ENCODE measurements at regions not wholly inside any gene's neighbourhood (a gene's known extent, or its start where the extent isn't known, plus 50 kb on each side); places are given as distances from the start of the nearest gene placed in this dataset.
A peak's percentile ranks its signal among the peaks of the same experiment; 100 is the strongest.

- 50% methylated on average over 1 of the region's 2 CpGs for WGBS (ENCODE audit: insufficient coverage)
- no peak overlapping the region for H3K4me3 Mint-ChIP-seq
Observed at GRCh38 chr2:53181759-53182158, 585.8 kb upstream of the CHAC2 start.

GRCh38 chr2:53177327-53177726 is 590.3 kb upstream of the CHAC2 start:
- H3K27me3 Mint-ChIP-seq = no peaks in the 10 kb centered on the region
- ChIA-PET POLR2A (no interaction called here), CTCF (no interaction called here)
- no peak overlapping the region for H3K4me3 ChIP-seq (ENCODE audit: control insufficient read depth in 1 of 2, extremely low read depth in 1 of 2, low read length in 1 of 2)
- H3K36me3 Mint-ChIP-seq = no peaks in the 10 kb centered on the region
- DNase-seq (no peak), ATAC-seq (replicated peaks in 1 of 4) (no peak)
- peaks cover 0 to 14% (median 3%) of the 10 kb centered on the region in 3 donors for H3K9me3 Mint-ChIP-seq
- H3K27ac ChIP-seq (ENCODE audit: low read length) = no peak overlapping the region
- H3K36me3 ChIP-seq (ENCODE audit: control insufficient read depth in 2 of 2, extremely low read depth in 1 of 2, insufficient read depth in 1 of 2, low read length in 1 of 2) = no peaks in the 10 kb centered on the region
- no peaks in the 10 kb centered on the region for H3K27me3 ChIP-seq (replicated peaks in 1 of 2; ENCODE audit: control insufficient read depth in 2 of 2, extremely low read depth in 1 of 2, insufficient read depth in 2 of 2, low read length in 1 of 2)
- H3K4me1 Mint-ChIP-seq = peaks cover 0 to 10% (median 0%) of the 10 kb centered on the region in 3 donors
- no peaks in the 10 kb centered on the region for H3K9me3 ChIP-seq
- WGBS (ENCODE audit: insufficient coverage) = 60% methylated on average over 1 of the region's 1 CpG
- H3K4me3 Mint-ChIP-seq = no peak overlapping the region
- no peaks in the 10 kb centered on the region for H3K4me1 ChIP-seq (ENCODE audit: control insufficient read depth in 1 of 2, extremely low read depth in 1 of 2, insufficient read depth in 2 of 2, low read length in 2 of 2)
- no peak overlapping the region for H3K27ac Mint-ChIP-seq

More at GRCh38 chr2:53181759-53182158, 585.8 kb upstream of the CHAC2 start:
- H3K27ac Mint-ChIP-seq = peak overlapping the region in 1 of 2 donors; percentile 70
- Histone ChIP-seq H3K27ac (ENCODE audit: low read length) (peak overlapping the region; percentile 19), H3K9me3 (no peaks in the 10 kb centered on the region), H3K36me3 (ENCODE audit: control insufficient read depth in 2 of 2, extremely low read depth in 1 of 2, insufficient read depth in 1 of 2, low read length in 1 of 2) (no peaks in the 10 kb centered on the region), H3K27me3 (replicated peaks in 1 of 2; ENCODE audit: control insufficient read depth in 2 of 2, extremely low read depth in 1 of 2, insufficient read depth in 2 of 2, low read length in 1 of 2) (no peaks in the 10 kb centered on the region), H3K4me3 (ENCODE audit: control insufficient read depth in 1 of 2, extremely low read depth in 1 of 2, low read length in 1 of 2) (no peak overlapping the region), H3K4me1 (ENCODE audit: control insufficient read depth in 1 of 2, extremely low read depth in 1 of 2, insufficient read depth in 2 of 2, low read length in 2 of 2) (no peaks in the 10 kb centered on the region)
- POLR2A ChIA-PET = no interaction called here
- DNase-seq (peak in 1 of 35 experiments; percentile 1), ATAC-seq (replicated peaks in 1 of 4) (no peak)
- peaks cover 0 to 18% (median 0%) of the 10 kb centered on the region in 3 donors for H3K4me1 Mint-ChIP-seq
- no peaks in the 10 kb centered on the region for H3K36me3 Mint-ChIP-seq
- H3K27me3 Mint-ChIP-seq = no peaks in the 10 kb centered on the region
- CTCF ChIA-PET = no interaction called here
- H3K9me3 Mint-ChIP-seq = peaks cover 0 to 10% (median 0%) of the 10 kb centered on the region in 3 donors

GRCh38 chr2:53174539-53174938 is 593.1 kb upstream of the CHAC2 start:
- ATAC-seq (replicated peaks in 1 of 4) = no peak
- H3K4me3 Mint-ChIP-seq = no peak overlapping the region
- no CpG with 5 or more reads among the region's 1 CpG for WGBS (ENCODE audit: insufficient coverage)
- ChIA-PET POLR2A (interaction anchor here in 1 of 2 donors (0.6 kb wide), 1 partner anchor 23 kb away, joined by 14 read pairs; no protein-coding TSS in a partner anchor), CTCF (no interaction called here)
- DNase-seq = no peak
- no peak overlapping the region for H3K27ac Mint-ChIP-seq
- H3K27ac ChIP-seq (ENCODE audit: low read length) = no peak overlapping the region
- no peaks in the 10 kb centered on the region for H3K9me3 ChIP-seq
- H3K36me3 Mint-ChIP-seq = no peaks in the 10 kb centered on the region
- no peaks in the 10 kb centered on the region for H3K4me1 Mint-ChIP-seq
- H3K4me3 ChIP-seq (ENCODE audit: control insufficient read depth in 1 of 2, extremely low read depth in 1 of 2, low read length in 1 of 2) = no peak overlapping the region
- H3K36me3 ChIP-seq (ENCODE audit: control insufficient read depth in 2 of 2, extremely low read depth in 1 of 2, insufficient read depth in 1 of 2, low read length in 1 of 2) = no peaks in the 10 kb centered on the region
- H3K27me3 ChIP-seq (replicated peaks in 1 of 2; ENCODE audit: control insufficient read depth in 2 of 2, extremely low read depth in 1 of 2, insufficient read depth in 2 of 2, low read length in 1 of 2) = no peaks in the 10 kb centered on the region
- H3K27me3 Mint-ChIP-seq = no peaks in the 10 kb centered on the region
- peaks cover 0 to 4% (median 3%) of the 10 kb centered on the region in 3 donors for H3K9me3 Mint-ChIP-seq
- H3K4me1 ChIP-seq (ENCODE audit: control insufficient read depth in 1 of 2, extremely low read depth in 1 of 2, insufficient read depth in 2 of 2, low read length in 2 of 2) = no peaks in the 10 kb centered on the region

- CTCF ChIA-PET = no interaction called here
- H3K9me3 Mint-ChIP-seq = peaks cover 0 to 8% (median 3%) of the 10 kb centered on the region in 3 donors
- DNase-seq = no peak
Observed at GRCh38 chr2:53173698-53174455, 593.7 kb upstream of the CHAC2 start.

GRCh38 chr2:53173091-53173490 is 594.5 kb upstream of the CHAC2 start:
- DNase-seq (no peak), ATAC-seq (replicated peaks in 1 of 4) (no peak)
- WGBS (ENCODE audit: insufficient coverage) = 100% methylated on average over 1 of the region's 1 CpG
- no peak overlapping the region for H3K27ac Mint-ChIP-seq
- no peaks in the 10 kb centered on the region for H3K36me3 Mint-ChIP-seq
- peaks cover 0 to 8% (median 3%) of the 10 kb centered on the region in 3 donors for H3K9me3 Mint-ChIP-seq
- no peaks in the 10 kb centered on the region for H3K4me1 Mint-ChIP-seq
- no peak overlapping the region for H3K4me3 ChIP-seq (ENCODE audit: control insufficient read depth in 1 of 2, extremely low read depth in 1 of 2, low read length in 1 of 2)
- no peak overlapping the region for H3K4me3 Mint-ChIP-seq
- no peaks in the 10 kb centered on the region for H3K27me3 ChIP-seq (replicated peaks in 1 of 2; ENCODE audit: control insufficient read depth in 2 of 2, extremely low read depth in 1 of 2, insufficient read depth in 2 of 2, low read length in 1 of 2)
- no peaks in the 10 kb centered on the region for H3K9me3 ChIP-seq
- H3K36me3 ChIP-seq (ENCODE audit: control insufficient read depth in 2 of 2, extremely low read depth in 1 of 2, insufficient read depth in 1 of 2, low read length in 1 of 2) = no peaks in the 10 kb centered on the region
- CTCF ChIA-PET = no interaction called here
- no peaks in the 10 kb centered on the region for H3K27me3 Mint-ChIP-seq
- POLR2A ChIA-PET = no interaction called here
- H3K4me1 ChIP-seq (ENCODE audit: control insufficient read depth in 1 of 2, extremely low read depth in 1 of 2, insufficient read depth in 2 of 2, low read length in 2 of 2) = no peaks in the 10 kb centered on the region
- no peak overlapping the region for H3K27ac ChIP-seq (ENCODE audit: low read length)

More at GRCh38 chr2:53173698-53174455, 593.7 kb upstream of the CHAC2 start:
- no peaks in the 10 kb centered on the region for H3K4me1 ChIP-seq (ENCODE audit: control insufficient read depth in 1 of 2, extremely low read depth in 1 of 2, insufficient read depth in 2 of 2, low read length in 2 of 2)
- POLR2A ChIA-PET = interaction anchor here in 1 of 2 donors (0.6 kb wide), 1 partner anchor 23 kb away, joined by 14 read pairs; no protein-coding TSS in a partner anchor
- no peak overlapping the region for H3K4me3 Mint-ChIP-seq
- no peaks in the 10 kb centered on the region for H3K27me3 Mint-ChIP-seq
- H3K9me3 ChIP-seq = no peaks in the 10 kb centered on the region
- WGBS (ENCODE audit: insufficient coverage) = 95% methylated on average over 4 of the region's 7 CpGs
- H3K4me3 ChIP-seq (ENCODE audit: control insufficient read depth in 1 of 2, extremely low read depth in 1 of 2, low read length in 1 of 2) = no peak overlapping the region
- H3K36me3 Mint-ChIP-seq = no peaks in the 10 kb centered on the region
- H3K4me1 Mint-ChIP-seq = no peaks in the 10 kb centered on the region
- H3K27ac Mint-ChIP-seq = no peak overlapping the region
- no peaks in the 10 kb centered on the region for H3K27me3 ChIP-seq (replicated peaks in 1 of 2; ENCODE audit: control insufficient read depth in 2 of 2, extremely low read depth in 1 of 2, insufficient read depth in 2 of 2, low read length in 1 of 2)
- ATAC-seq (replicated peaks in 1 of 4) = no peak
- no peak overlapping the region for H3K27ac ChIP-seq (ENCODE audit: low read length)
- H3K36me3 ChIP-seq (ENCODE audit: control insufficient read depth in 2 of 2, extremely low read depth in 1 of 2, insufficient read depth in 1 of 2, low read length in 1 of 2) = no peaks in the 10 kb centered on the region

GRCh38 chr2:53170466-53170865 is 597.1 kb upstream of the CHAC2 start:
- Histone ChIP-seq H3K36me3 (ENCODE audit: control insufficient read depth in 2 of 2, extremely low read depth in 1 of 2, insufficient read depth in 1 of 2, low read length in 1 of 2) (no peaks in the 10 kb centered on the region), H3K4me3 (ENCODE audit: control insufficient read depth in 1 of 2, extremely low read depth in 1 of 2, low read length in 1 of 2) (no peak overlapping the region), H3K27ac (ENCODE audit: low read length) (no peak overlapping the region), H3K4me1 (ENCODE audit: control insufficient read depth in 1 of 2, extremely low read depth in 1 of 2, insufficient read depth in 2 of 2, low read length in 2 of 2) (no peaks in the 10 kb centered on the region), H3K9me3 (no peaks in the 10 kb centered on the region), H3K27me3 (replicated peaks in 1 of 2; ENCODE audit: control insufficient read depth in 2 of 2, extremely low read depth in 1 of 2, insufficient read depth in 2 of 2, low read length in 1 of 2) (no peaks in the 10 kb centered on the region)
- H3K9me3 Mint-ChIP-seq = peaks cover 3 to 8% (median 5%) of the 10 kb centered on the region in 3 donors
- CTCF ChIA-PET = interaction anchor here in 1 of 2 donors (0.7 kb wide), 1 partner anchor 27 kb away, joined by 3 read pairs; no protein-coding TSS in a partner anchor
- no peaks in the 10 kb centered on the region for H3K27me3 Mint-ChIP-seq
- POLR2A ChIA-PET = interaction anchor here in 1 of 2 donors (0.7 kb wide), 1 partner anchor 19 kb away, joined by 5 read pairs; no protein-coding TSS in a partner anchor
- no peak overlapping the region for H3K4me3 Mint-ChIP-seq
- ATAC-seq (replicated peaks in 1 of 4) (no peak), DNase-seq (no peak)
- H3K36me3 Mint-ChIP-seq = no peaks in the 10 kb centered on the region
- H3K27ac Mint-ChIP-seq = no peak overlapping the region
- WGBS (ENCODE audit: insufficient coverage) = no CpG with 5 or more reads among the region's 2 CpGs
- no peaks in the 10 kb centered on the region for H3K4me1 Mint-ChIP-seq
